CD4-positive, CD25-positive, alpha-beta regulatory T cell (primary cell): ENCODE measurements at regions not wholly inside any gene's neighbourhood (a gene's known extent, or its start where the extent isn't known, plus 50 kb on each side); places are given as distances from the start of the nearest gene placed in this dataset.

Experiments
- ATAC-seq, 2 donors: fragments of 150-1000 bp; cut with Tn5 transposase; one replicate each; pipeline ENCODE4 v1.10.0; 2021; ENCODE audit warnings: low read depth in 2 of 2, moderate number of reproducible peaks in 2 of 2, moderate library complexity in 1 of 2
- DNase-seq, 3 donors: peaks; one replicate each; pipeline versions ENCODE4 v3.0.0 to v3.0.0-alpha.2; 2012 to 2022; ENCODE audit warnings: mixed read lengths in 1 of 3
- H3K27ac ChIP-seq: one replicate; pipeline ENCODE4 v1.7.0; 2013; ENCODE audit warnings: mild to moderate bottlenecking, low read length; ENCODE audit not compliant: insufficient read depth, poor library complexity, severe bottlenecking
- H3K27me3 ChIP-seq: one replicate; pipeline ENCODE4 v1.7.0; 2013; ENCODE audit warnings: low read length; ENCODE audit not compliant: control insufficient read depth, insufficient read depth
- H3K36me3 ChIP-seq: one replicate; pipeline ENCODE4 v1.7.0; 2013; ENCODE audit warnings: mild to moderate bottlenecking, low read length, moderate library complexity; ENCODE audit not compliant: control insufficient read depth, insufficient read depth
- H3K4me1 ChIP-seq: 2 replicates; pipeline ENCODE4 v1.7.0; 2013; ENCODE audit warnings: mild to moderate bottlenecking, low read length; ENCODE audit not compliant: insufficient read depth, control insufficient read depth, poor library complexity, severe bottlenecking
- H3K4me3 ChIP-seq: one replicate; pipeline ENCODE4 v1.7.0; 2013; ENCODE audit warnings: low read depth, mild to moderate bottlenecking, low read length, moderate library complexity
- H3K9me3 ChIP-seq, 2 experiments: 1 replicate in 1 of 2; 2 replicates in 1 of 2; pipeline ENCODE4 v1.7.0; 2013; ENCODE audit warnings: low read length in 2 of 2, mild to moderate bottlenecking in 1 of 2, moderate library complexity in 1 of 2; ENCODE audit not compliant: control insufficient read depth in 2 of 2
- H3K27ac Mint-ChIP-seq, 3 donors: one replicate each; pipeline ENCODE4 v1.8.0; 2020 to 2022; ENCODE audit warnings: mild to moderate bottlenecking in 3 of 3, mixed read lengths in 3 of 3, moderate library complexity in 2 of 3
- H3K27me3 Mint-ChIP-seq: one replicate; pipeline ENCODE4 v1.8.0; 2022; ENCODE audit warnings: mild to moderate bottlenecking, mixed read lengths
- H3K36me3 Mint-ChIP-seq: one replicate; pipeline ENCODE4 v1.8.0; 2020; ENCODE audit warnings: mixed read lengths
- H3K4me1 Mint-ChIP-seq, 4 donors: one replicate each; pipeline ENCODE4 v1.8.0; 2020 to 2022; ENCODE audit warnings: mixed read lengths in 4 of 4, mild to moderate bottlenecking in 1 of 4
- H3K4me3 Mint-ChIP-seq, 4 donors: one replicate each; pipeline ENCODE4 v1.8.0; 2020 to 2022; ENCODE audit warnings: mild to moderate bottlenecking in 4 of 4, mixed read lengths in 4 of 4, moderate library complexity in 3 of 4
- H3K9me3 Mint-ChIP-seq, 7 donors: one replicate each; pipeline ENCODE4 v1.8.0; 2020 to 2022; ENCODE audit warnings: mixed read lengths in 7 of 7, mild to moderate bottlenecking in 3 of 7, moderate library complexity in 2 of 7

GRCh38 chr10:61172182-61172926, 228.4 kb upstream of the RHOBTB1 start:
- no peak overlapping the region for H3K27ac Mint-ChIP-seq
- ATAC-seq: no peak
- peaks cover 5% of the 10 kb centered on the region for H3K27me3 Mint-ChIP-seq
- Histone ChIP-seq H3K27ac (no peak overlapping the region), H3K4me1 (no peaks in the 10 kb centered on the region), H3K27me3 (no peaks in the 10 kb centered on the region), H3K4me3 (no peak overlapping the region), H3K36me3 (no peaks in the 10 kb centered on the region), H3K9me3 (no peaks in the 10 kb centered on the region)
- H3K36me3 Mint-ChIP-seq: no peaks in the 10 kb centered on the region
- DNase-seq: no peak
- no peak overlapping the region for H3K4me3 Mint-ChIP-seq
- peaks cover 0 to 9% (median 0%) of the 10 kb centered on the region in 7 donors for H3K9me3 Mint-ChIP-seq
- no peaks in the 10 kb centered on the region for H3K4me1 Mint-ChIP-seq

GRCh38 chr10:61170594-61170993, 226.6 kb upstream of the RHOBTB1 start:
- ATAC-seq: no peak

GRCh38 chr10:61169294-61169693, 225.3 kb upstream of the RHOBTB1 start:
- ATAC-seq (no peak), DNase-seq (no peak)
- no peaks in the 10 kb centered on the region for H3K9me3 ChIP-seq
- no peak overlapping the region for H3K4me3 ChIP-seq
- Mint-ChIP-seq H3K4me3 (no peak overlapping the region), H3K27me3 (peaks cover 5% of the 10 kb centered on the region), H3K36me3 (no peaks in the 10 kb centered on the region), H3K9me3 (peaks cover 0 to 9% (median 0%) of the 10 kb centered on the region in 7 donors), H3K27ac (no peak overlapping the region), H3K4me1 (no peaks in the 10 kb centered on the region)
- no peaks in the 10 kb centered on the region for H3K27me3 ChIP-seq
- H3K36me3 ChIP-seq: no peaks in the 10 kb centered on the region
- H3K27ac ChIP-seq: no peak overlapping the region
- H3K4me1 ChIP-seq: no peaks in the 10 kb centered on the region

More at GRCh38 chr10:61170594-61170993, 226.6 kb upstream of the RHOBTB1 start:
- no peak overlapping the region for H3K27ac ChIP-seq
- no peaks in the 10 kb centered on the region for H3K36me3 ChIP-seq
- no peak overlapping the region for H3K4me3 Mint-ChIP-seq
- H3K4me3 ChIP-seq: no peak overlapping the region
- no peaks in the 10 kb centered on the region for H3K4me1 Mint-ChIP-seq
- no peaks in the 10 kb centered on the region for H3K36me3 Mint-ChIP-seq
- peaks cover 0 to 9% (median 0%) of the 10 kb centered on the region in 7 donors for H3K9me3 Mint-ChIP-seq
- H3K27ac Mint-ChIP-seq: no peak overlapping the region
- H3K4me1 ChIP-seq: no peaks in the 10 kb centered on the region
- no peaks in the 10 kb centered on the region for H3K9me3 ChIP-seq
- peaks cover 5% of the 10 kb centered on the region for H3K27me3 Mint-ChIP-seq
- DNase-seq: no peak
- H3K27me3 ChIP-seq: no peaks in the 10 kb centered on the region

- Histone ChIP-seq H3K27ac (no peak overlapping the region), H3K36me3 (no peaks in the 10 kb centered on the region), H3K27me3 (no peaks in the 10 kb centered on the region), H3K4me3 (no peak overlapping the region), H3K4me1 (no peaks in the 10 kb centered on the region), H3K9me3 (no peaks in the 10 kb centered on the region)
- Mint-ChIP-seq H3K27me3 (no peaks in the 10 kb centered on the region), H3K9me3 (peaks cover 0 to 9% (median 0%) of the 10 kb centered on the region in 7 donors), H3K4me3 (no peak overlapping the region), H3K4me1 (no peaks in the 10 kb centered on the region), H3K36me3 (no peaks in the 10 kb centered on the region), H3K27ac (no peak overlapping the region)
- ATAC-seq (no peak), DNase-seq (no peak)
Measured at GRCh38 chr10:61166489-61166888, 222.5 kb upstream of the RHOBTB1 start.

- H3K36me3 ChIP-seq: no peaks in the 10 kb centered on the region
- Mint-ChIP-seq H3K36me3 (no peaks in the 10 kb centered on the region), H3K27ac (no peak overlapping the region), H3K4me1 (no peaks in the 10 kb centered on the region), H3K27me3 (no peaks in the 10 kb centered on the region), H3K4me3 (no peak overlapping the region), H3K9me3 (peaks cover 0 to 9% (median 0%) of the 10 kb centered on the region in 7 donors)
- no peak for DNase-seq
- no peak overlapping the region for H3K27ac ChIP-seq
- no peaks in the 10 kb centered on the region for H3K27me3 ChIP-seq
- no peak for ATAC-seq
- no peak overlapping the region for H3K4me3 ChIP-seq
- no peaks in the 10 kb centered on the region for H3K4me1 ChIP-seq
- no peaks in the 10 kb centered on the region for H3K9me3 ChIP-seq
Measured at GRCh38 chr10:61166065-61166464, 222.1 kb upstream of the RHOBTB1 start.

- no peaks in the 10 kb centered on the region for H3K36me3 Mint-ChIP-seq
- Histone ChIP-seq H3K4me3 (no peak overlapping the region), H3K36me3 (no peaks in the 10 kb centered on the region), H3K27ac (no peak overlapping the region), H3K27me3 (no peaks in the 10 kb centered on the region), H3K9me3 (no peaks in the 10 kb centered on the region), H3K4me1 (no peaks in the 10 kb centered on the region)
- DNase-seq: no peak
- no peak overlapping the region for H3K4me3 Mint-ChIP-seq
- H3K9me3 Mint-ChIP-seq: peaks cover 0 to 9% (median 0%) of the 10 kb centered on the region in 7 donors
- H3K27me3 Mint-ChIP-seq: no peaks in the 10 kb centered on the region
- no peak overlapping the region for H3K27ac Mint-ChIP-seq
- H3K4me1 Mint-ChIP-seq: no peaks in the 10 kb centered on the region
- no peak for ATAC-seq
Measured at GRCh38 chr10:61164458-61165160, 220.6 kb upstream of the RHOBTB1 start.

- H3K9me3 Mint-ChIP-seq: peaks cover 0 to 9% (median 0%) of the 10 kb centered on the region in 7 donors
- Histone ChIP-seq H3K27ac (no peak overlapping the region), H3K9me3 (no peaks in the 10 kb centered on the region), H3K36me3 (no peaks in the 10 kb centered on the region), H3K27me3 (no peaks in the 10 kb centered on the region), H3K4me3 (no peak overlapping the region), H3K4me1 (no peaks in the 10 kb centered on the region)
- H3K27ac Mint-ChIP-seq: no peak overlapping the region
- DNase-seq (no peak), ATAC-seq (no peak)
- no peak overlapping the region for H3K4me3 Mint-ChIP-seq
- H3K4me1 Mint-ChIP-seq: no peaks in the 10 kb centered on the region
- no peaks in the 10 kb centered on the region for H3K36me3 Mint-ChIP-seq
- no peaks in the 10 kb centered on the region for H3K27me3 Mint-ChIP-seq
Measured at GRCh38 chr10:61163403-61163802, 219.4 kb upstream of the RHOBTB1 start.

GRCh38 chr10:61160253-61160652, 216.3 kb upstream of the RHOBTB1 start:
- DNase-seq (no peak), ATAC-seq (no peak)
- Histone ChIP-seq H3K4me3 (no peak overlapping the region), H3K9me3 (no peaks in the 10 kb centered on the region), H3K27ac (no peak overlapping the region), H3K4me1 (no peaks in the 10 kb centered on the region), H3K36me3 (no peaks in the 10 kb centered on the region), H3K27me3 (no peaks in the 10 kb centered on the region)
- H3K36me3 Mint-ChIP-seq: no peaks in the 10 kb centered on the region
- H3K4me3 Mint-ChIP-seq: no peak overlapping the region
- no peaks in the 10 kb centered on the region for H3K27me3 Mint-ChIP-seq
- no peaks in the 10 kb centered on the region for H3K4me1 Mint-ChIP-seq
- peaks cover 0 to 3% (median 0%) of the 10 kb centered on the region in 7 donors for H3K9me3 Mint-ChIP-seq
- H3K27ac Mint-ChIP-seq: no peak overlapping the region
